HG02884 (cell line): ENCODE measurements at regions not wholly inside any gene's neighbourhood (a gene's known extent, or its start where the extent isn't known, plus 50 kb on each side); places are given as distances from the start of the nearest gene placed in this dataset.

Experiments
- ATAC-seq: cut with Tn5 transposase; IDR thresholded peaks from one replicate; pipeline ENCODE4 v1.9.1; 2021; ENCODE audit warnings: mild to moderate bottlenecking, moderate library complexity; ENCODE audit not compliant: unreplicated experiment

GRCh38 chr10:3723766-3724165 lies 61.2 kb downstream of the KLF6 start:
- no peak for ATAC-seq

- ATAC-seq = no peak
Observed at GRCh38 chr10:3720228-3721019, 64.6 kb downstream of the KLF6 start.

- no peak for ATAC-seq
Observed at GRCh38 chr10:3719024-3719843, 65.8 kb downstream of the KLF6 start.

- ATAC-seq = no peak
Observed at GRCh38 chr10:3716093-3716492, 68.9 kb downstream of the KLF6 start.

GRCh38 chr10:3714967-3715366 lies 70.0 kb downstream of the KLF6 start:
- ATAC-seq = no peak

- ATAC-seq = no peak
Observed at GRCh38 chr10:3714531-3714930, 70.5 kb downstream of the KLF6 start.

- ATAC-seq = no peak
Observed at GRCh38 chr10:3712707-3713106, 72.3 kb downstream of the KLF6 start.

GRCh38 chr10:3711918-3712317 lies 73.1 kb downstream of the KLF6 start:
- no peak for ATAC-seq

- ATAC-seq = no peak
Observed at GRCh38 chr10:3710764-3711163, 74.2 kb downstream of the KLF6 start.

GRCh38 chr10:3709456-3710060 lies 75.5 kb downstream of the KLF6 start:
- ATAC-seq = no peak

GRCh38 chr10:3708852-3709251 lies 76.2 kb downstream of the KLF6 start:
- no peak for ATAC-seq

GRCh38 chr10:3704565-3705325 lies 80.3 kb downstream of the KLF6 start:
- ATAC-seq = no peak

- no peak for ATAC-seq
Observed at GRCh38 chr10:3702569-3702968, 82.4 kb downstream of the KLF6 start.

GRCh38 chr10:3702056-3702546 lies 82.9 kb downstream of the KLF6 start:
- no peak for ATAC-seq

GRCh38 chr10:3701491-3701890 lies 83.5 kb downstream of the KLF6 start:
- no peak for ATAC-seq

- ATAC-seq = no peak
Observed at GRCh38 chr10:3700531-3701076, 84.4 kb downstream of the KLF6 start.

GRCh38 chr10:3699916-3700315 lies 85.1 kb downstream of the KLF6 start:
- ATAC-seq = no peak

GRCh38 chr10:3698312-3698711 lies 86.7 kb downstream of the KLF6 start:
- ATAC-seq = no peak

- no peak for ATAC-seq
Observed at GRCh38 chr10:3693698-3694080, 91.3 kb downstream of the KLF6 start.

GRCh38 chr10:3693022-3693697 lies 91.8 kb downstream of the KLF6 start:
- ATAC-seq = no peak
